ENCODE measurements at regions not wholly inside any gene's neighbourhood (a gene's known extent, or its start where the extent isn't known, plus 50 kb on each side); places are given as distances from the start of the nearest gene placed in this dataset.

DNA sequence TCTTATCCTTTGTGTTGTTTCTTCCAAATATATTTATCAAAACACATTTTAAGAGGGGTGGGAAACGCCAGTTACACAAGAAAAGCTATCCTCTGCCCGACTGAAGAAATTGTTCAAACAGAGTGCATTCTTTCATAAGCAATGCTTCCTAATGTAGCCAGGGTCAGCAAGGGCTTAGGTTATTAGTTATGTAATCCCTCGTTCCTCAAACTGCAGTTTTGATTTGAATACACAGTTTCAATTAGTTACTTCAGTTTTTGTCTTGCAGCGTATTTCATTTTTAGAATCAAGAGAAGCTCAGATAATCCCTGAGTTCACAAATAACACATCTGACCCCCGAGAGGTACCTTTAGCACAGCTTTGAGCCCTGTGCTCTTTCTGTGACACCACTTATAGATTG is 141.7 kb upstream of the NRIP1 start:
- ATAC-seq (no peak), DNase-seq (no peak)
- Histone ChIP-seq H3K27me3 (no peaks in the 10 kb centered on the region), H3K27ac (peak overlapping the region in 1 of 10 donors; percentile 54), H3K4me1 (peaks cover under 1 to 33% (median 16%) of the 10 kb centered on the region in 9 donors), H3K36me3 (no peaks in the 10 kb centered on the region), H3K9me3 (no peaks in the 10 kb centered on the region), H3K4me3 (no peak overlapping the region)
- 84 to 86% methylated on average over 5 of the region's 5 CpGs for WGBS, 2 donors
- TF ChIP-seq, protein P1, sequence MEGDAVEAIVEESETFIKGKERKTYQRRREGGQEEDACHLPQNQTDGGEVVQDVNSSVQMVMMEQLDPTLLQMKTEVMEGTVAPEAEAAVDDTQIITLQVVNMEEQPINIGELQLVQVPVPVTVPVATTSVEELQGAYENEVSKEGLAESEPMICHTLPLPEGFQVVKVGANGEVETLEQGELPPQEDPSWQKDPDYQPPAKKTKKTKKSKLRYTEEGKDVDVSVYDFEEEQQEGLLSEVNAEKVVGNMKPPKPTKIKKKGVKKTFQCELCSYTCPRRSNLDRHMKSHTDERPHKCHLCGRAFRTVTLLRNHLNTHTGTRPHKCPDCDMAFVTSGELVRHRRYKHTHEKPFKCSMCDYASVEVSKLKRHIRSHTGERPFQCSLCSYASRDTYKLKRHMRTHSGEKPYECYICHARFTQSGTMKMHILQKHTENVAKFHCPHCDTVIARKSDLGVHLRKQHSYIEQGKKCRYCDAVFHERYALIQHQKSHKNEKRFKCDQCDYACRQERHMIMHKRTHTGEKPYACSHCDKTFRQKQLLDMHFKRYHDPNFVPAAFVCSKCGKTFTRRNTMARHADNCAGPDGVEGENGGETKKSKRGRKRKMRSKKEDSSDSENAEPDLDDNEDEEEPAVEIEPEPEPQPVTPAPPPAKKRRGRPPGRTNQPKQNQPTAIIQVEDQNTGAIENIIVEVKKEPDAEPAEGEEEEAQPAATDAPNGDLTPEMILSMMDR (IDR thresholded peaks at IDR 0.05), result no peak
- intact Hi-C loops (cut with DNase I), result loop anchor here in 1 of 10 donors (5.0 kb wide), 1 partner anchor 84 kb away; no protein-coding TSS in a partner anchor

DNA sequence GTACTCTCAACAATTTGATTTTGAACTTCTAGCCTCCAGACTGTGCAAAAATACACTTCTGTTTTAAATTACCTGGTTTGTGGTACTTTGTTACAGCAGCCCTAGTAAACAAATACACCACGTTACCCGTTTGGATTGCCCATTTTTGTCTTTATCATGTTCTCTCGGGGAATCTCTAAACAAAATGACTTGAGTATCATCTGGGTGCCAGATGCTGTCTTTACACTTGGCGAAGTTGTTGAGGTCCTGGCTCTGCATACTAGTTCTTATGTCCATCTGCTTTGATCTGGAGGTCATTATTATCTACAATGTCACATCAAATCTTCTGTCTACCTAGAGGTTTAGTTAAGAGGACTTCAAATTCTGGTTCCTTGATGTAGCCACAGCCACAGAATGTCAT is 142.4 kb upstream of the NRIP1 start:
- peak overlapping the region in 1 of 10 donors; percentile 54 for H3K27ac ChIP-seq
- no peaks in the 10 kb centered on the region for H3K27me3 ChIP-seq
- 89 to 92% methylated on average over 4 of the region's 4 CpGs for WGBS, 2 donors
- H3K36me3 ChIP-seq, result no peaks in the 10 kb centered on the region
- DNase-seq (no peak), ATAC-seq (no peak)
- H3K4me3 ChIP-seq, result no peak overlapping the region
- intact Hi-C loops (cut with DNase I), result loop anchor here in 1 of 10 donors (5.0 kb wide), 1 partner anchor 85 kb away; no protein-coding TSS in a partner anchor
- H3K9me3 ChIP-seq, result no peaks in the 10 kb centered on the region
- peaks cover 2 to 40% (median 16%) of the 10 kb centered on the region in 9 donors for H3K4me1 ChIP-seq
- TF ChIP-seq, protein P1 (IDR thresholded peaks at IDR 0.05), result no peak

DNA sequence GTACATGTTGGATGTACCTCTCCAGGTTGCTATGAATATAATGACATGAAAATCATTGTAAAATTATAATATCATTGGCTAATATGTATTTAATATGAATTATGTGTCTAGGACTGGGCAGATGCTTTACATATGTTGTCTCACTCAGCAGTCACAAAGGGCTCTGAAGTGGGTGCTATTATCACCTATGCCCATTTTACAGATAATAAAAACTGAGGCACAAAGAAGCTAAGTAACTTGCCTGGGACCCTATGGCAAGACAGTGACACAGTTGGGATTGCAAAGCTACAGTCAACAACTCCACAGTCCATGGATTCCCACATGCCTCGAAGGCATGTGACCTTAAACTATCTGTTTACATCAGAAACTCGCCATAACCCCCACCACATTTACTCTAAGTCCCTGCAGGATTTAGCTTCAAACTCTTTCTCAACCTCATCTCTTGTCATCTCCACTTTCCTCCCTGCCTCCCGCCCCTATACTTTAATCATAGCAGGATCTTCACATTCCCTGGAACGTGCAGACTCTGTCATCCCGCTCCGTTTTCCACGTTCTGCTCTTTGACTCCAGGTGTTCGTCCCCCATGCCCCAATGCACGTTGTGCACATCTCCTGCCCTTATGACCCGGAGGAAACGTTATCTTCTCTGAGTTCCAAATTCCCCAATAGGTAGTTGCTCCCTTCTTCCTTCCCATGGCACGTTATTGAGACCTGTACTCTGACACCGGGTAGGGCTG is 143.0 kb upstream of the NRIP1 start:
- H3K4me1 ChIP-seq, result peaks cover 2 to 46% (median 16%) of the 10 kb centered on the region in 9 donors
- no peak for ATAC-seq
- H3K27me3 ChIP-seq, result no peaks in the 10 kb centered on the region
- no peak overlapping the region for H3K4me3 ChIP-seq
- DNase-seq, result no peak
- intact Hi-C loops (cut with DNase I), result loop anchor here in 1 of 10 donors (5.0 kb wide), 1 partner anchor 86 kb away; no protein-coding TSS in a partner anchor
- no peaks in the 10 kb centered on the region for H3K36me3 ChIP-seq
- TF ChIP-seq, protein P1 (IDR thresholded peaks at IDR 0.05), result no peak
- no peaks in the 10 kb centered on the region for H3K9me3 ChIP-seq
- WGBS, 2 donors, result 91 to 92% methylated on average over 13 of the region's 13 CpGs
- no peak overlapping the region for H3K27ac ChIP-seq

DNA sequence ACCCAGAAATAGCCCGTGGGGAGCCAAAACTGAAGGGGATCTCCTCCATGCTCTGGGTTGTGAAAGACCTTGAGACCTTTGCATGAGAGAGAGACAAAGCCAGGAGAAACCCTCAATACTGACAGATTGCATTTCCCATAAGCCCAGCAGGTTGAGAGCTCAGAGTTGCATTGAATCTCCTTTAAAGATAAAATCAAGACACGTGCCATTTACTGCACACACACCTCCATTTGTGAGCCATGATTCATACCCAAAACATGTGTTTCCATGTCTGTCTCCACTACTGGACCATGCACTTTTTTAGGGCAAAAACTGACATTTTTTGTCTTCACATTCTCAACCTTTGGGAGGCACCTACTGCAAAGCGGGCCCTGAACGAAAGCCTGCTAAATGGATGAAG is 144.0 kb upstream of the NRIP1 start:
- intact Hi-C loops (cut with DNase I), result loop anchor here in 1 of 10 donors (5.0 kb wide), 1 partner anchor 86 kb away; no protein-coding TSS in a partner anchor
- Histone ChIP-seq H3K27me3 (no peaks in the 10 kb centered on the region), H3K27ac (no peak overlapping the region), H3K36me3 (no peaks in the 10 kb centered on the region), H3K4me3 (no peak overlapping the region), H3K4me1 (peaks cover 2 to 48% (median 16%) of the 10 kb centered on the region in 9 donors), H3K9me3 (no peaks in the 10 kb centered on the region)
- WGBS, 2 donors, result 95 to 97% methylated on average over 4 of the region's 4 CpGs
- ATAC-seq (no peak), DNase-seq (no peak)
- TF ChIP-seq, protein P1 (IDR thresholded peaks at IDR 0.05), result no peak
